Cardiac septum (tissue), 1 donor: ENCODE measurements at regions not wholly inside any gene's neighbourhood (a gene's known extent, or its start where the extent isn't known, plus 50 kb on each side); places are given as distances from the start of the nearest gene placed in this dataset.

ENCODE experiments used
- DNase-seq: peaks from one replicate; pipeline ENCODE4 v3.0.0-alpha.2; 2020; ENCODE audit warnings: low spot score
- intact Hi-C: fragments of 100-400 bp; cut with DNase I; formaldehyde crosslinking; loops from one replicate; pipeline ENCODE4 v1.14.0; 2022
- donor health status: DM: no; HTN: no; CAD: no.

DNA sequence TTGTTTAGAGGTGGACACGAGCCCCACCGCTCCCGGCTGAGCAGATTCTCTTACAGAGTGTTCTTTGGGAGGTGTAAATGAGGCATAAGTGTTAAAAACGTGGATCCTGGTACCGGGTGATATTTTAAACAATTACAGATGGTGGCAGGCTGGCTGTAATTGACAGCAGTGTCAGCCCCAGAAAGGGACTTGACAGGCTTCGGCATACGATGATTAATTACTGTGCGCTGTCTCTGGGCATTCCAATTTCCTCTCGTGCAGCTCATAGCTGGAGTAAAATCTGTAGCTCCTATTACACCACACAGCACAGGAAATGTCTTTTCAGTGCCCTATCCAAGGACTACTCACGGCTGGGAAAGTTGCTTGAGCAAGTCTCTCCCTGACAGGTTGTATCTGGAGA lies 305.4 kb upstream of the IRX2 start:
- intact Hi-C loops, result no loop called here
- DNase-seq, result no peak

DNA sequence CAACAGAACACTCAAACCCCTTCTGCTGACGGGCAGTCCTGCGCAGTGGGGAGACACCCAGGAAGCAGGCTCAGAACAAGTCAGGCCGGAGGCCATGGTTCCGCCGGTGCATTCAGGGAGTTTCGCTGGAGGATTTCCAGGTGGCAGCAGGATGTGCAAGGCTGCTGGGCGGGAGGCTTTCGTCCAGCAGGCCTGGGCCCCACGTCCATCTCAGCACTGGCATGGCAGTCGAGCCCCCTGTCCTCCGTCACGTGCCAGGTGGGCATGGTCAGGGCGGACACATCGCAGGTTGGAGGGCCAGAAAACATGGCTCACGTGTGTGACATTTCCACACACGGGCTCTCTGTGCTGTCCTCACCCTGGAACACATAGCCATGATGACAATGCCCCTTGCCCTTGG lies 299.9 kb upstream of the IRX2 start:
- intact Hi-C loops, result no loop called here
- no peak for DNase-seq

DNA sequence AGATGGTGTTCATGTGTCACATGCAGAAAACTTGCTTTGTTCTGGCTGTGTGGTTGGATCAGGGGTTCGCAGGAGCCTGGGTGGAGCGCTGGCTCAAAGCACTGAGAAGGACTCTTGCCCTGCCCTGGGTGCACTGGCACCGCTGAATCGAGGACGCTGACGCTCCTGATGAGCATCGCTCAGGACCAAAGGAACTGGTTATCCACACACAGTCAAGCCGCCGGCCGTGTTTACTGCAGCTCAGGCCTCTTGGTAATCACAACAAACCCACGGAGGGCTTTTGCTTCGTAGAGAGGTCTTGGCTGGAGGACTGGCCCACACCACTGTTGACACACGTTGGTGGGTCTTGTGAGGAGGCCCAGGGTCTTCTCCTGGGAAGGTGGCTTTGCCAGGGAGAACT lies 299.4 kb upstream of the IRX2 start:
- intact Hi-C loops, result no loop called here
- no peak for DNase-seq

DNA sequence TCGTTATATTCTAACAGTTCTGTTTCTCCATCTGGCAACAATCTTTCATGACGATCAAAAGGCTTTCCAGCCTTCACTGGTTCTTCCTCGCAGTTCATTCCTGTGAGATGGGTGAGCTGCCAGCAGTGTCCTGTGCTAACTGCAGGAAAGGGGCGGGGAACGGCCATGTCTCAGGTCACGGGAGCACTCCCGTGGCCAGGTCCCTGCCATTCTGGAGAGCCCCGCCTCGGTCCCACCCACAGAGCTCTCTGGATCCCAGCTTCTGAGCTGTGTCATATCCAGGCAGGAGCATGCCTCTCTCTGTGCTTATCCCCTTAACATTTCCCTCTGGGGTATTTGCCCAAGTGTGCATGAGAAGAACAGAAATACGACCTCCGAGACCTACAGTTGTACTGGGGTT lies 297.8 kb upstream of the IRX2 start:
- no peak for DNase-seq
- intact Hi-C loops, result no loop called here

DNA sequence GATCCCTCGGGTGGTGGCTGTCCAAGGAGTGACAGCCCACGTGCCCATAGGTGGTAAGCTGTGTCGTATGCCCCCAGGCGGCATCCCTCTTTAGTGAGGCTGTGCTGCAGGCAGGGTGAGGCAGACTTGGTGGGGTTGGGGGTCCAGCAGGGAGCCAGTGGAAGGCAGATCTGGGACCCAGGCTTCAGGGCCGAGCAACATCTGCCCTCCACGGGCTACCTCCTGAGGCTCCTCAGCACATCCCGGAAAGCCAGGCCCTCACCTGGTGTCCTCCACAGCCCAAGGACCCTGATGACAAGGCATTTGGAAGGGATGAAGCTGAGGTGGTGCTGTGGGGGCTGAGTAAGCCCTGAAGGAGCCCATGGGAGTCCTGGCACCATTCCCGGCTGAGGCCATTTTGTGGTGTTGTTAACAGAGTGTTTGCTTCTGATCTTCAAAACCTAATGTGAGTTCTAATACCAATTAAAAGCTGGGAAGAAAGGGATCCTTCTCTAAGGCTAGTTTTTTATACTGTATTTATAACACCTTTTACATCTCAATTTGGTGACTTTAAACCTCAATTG lies 295.8 kb upstream of the IRX2 start:
- intact Hi-C loops, result no loop called here
- peak; percentile 58 for DNase-seq

DNA sequence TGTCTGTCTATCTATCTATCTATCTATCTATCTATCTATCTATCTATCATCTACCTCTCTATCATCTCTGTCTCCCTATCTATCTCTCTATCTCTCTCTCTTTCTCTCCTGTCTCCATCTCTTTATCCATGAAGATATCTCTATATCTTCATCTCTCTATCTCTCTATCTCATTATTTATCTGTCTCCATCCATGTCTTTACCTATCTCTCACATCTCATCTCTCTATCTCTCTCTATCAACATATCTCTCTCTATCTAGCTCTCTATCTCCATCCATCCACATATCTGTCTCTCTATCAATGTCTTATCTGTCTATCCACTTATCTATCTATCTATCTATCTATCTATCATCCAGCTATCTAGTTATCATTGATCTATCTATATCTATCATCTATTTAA lies 292.1 kb upstream of the IRX2 start:
- intact Hi-C loops, result no loop called here
- DNase-seq, result no peak

DNA sequence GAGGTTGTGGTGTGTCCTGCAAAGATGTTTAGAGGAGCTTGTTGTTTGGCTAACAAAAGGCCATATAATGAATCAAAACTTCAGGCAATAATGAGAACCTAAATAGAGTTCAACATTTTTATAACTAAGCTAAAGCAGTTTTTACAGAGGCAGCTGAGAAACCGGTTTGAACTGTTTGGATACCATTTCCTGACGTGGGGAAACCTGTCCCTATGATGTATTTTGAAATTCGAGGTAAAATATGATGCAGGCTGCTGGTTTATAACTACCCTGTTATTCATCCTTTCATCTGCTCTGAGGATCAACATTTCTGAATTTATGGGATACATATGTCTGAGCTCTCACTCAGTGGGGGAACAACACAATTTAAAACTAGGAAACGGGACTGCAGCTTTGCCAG lies 289.5 kb upstream of the IRX2 start:
- no peak for DNase-seq
- intact Hi-C loops, result no loop called here

DNA sequence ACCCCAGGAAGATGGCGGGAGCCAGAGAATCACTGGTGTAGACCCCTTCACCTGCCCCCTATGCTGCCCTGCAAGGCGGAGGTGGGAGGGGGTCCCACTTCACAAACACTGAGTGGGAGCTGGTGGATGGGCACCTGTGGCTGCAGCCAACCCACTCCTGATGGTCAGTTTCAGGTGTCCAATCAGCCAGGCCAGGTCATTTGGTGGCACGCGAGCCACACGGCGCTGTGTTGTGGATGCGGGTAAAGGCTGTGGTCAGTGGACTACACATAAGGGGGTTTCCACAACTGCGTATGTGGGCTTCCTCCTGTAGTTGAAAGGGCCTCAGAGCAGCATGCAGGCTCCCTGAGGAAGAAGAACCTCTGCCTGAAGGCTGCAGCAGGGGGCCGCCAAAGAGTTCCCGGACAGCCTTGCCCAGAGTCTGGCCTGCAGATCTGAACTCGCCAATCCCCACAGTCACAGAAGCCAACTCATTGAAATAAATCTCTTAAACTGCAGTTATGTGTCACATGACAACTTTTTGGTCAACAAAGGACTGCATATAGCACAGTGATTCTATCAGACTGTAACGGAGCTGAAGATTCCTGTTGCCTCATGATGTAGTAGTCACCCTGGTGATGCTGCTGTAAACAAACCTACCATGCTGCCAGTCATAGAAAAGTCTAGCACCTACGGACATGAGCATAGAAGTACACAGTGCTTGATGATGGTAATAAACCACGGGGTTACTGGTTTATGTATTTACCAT lies 284.7 kb upstream of the IRX2 start:
- DNase-seq, result no peak
- intact Hi-C loops, result no loop called here

DNA sequence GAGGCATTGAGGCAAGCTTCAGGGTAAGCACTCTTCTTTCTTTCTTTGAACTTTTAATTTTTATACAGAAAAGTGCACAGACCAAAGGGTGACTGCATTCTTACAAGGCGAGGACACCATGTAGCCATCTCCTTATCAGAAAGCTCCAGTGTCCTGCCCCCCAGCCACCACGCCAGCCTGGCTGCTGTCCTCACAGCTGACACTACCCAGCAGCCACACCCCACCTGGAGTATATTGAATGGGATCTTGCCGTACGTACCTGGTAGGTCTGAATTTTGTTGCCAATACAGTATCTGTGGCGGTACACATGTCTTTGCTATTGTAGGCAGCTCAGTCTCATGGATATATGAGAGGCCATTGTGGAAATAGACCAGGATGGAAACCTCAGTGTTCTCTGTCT lies 284.0 kb upstream of the IRX2 start:
- no peak for DNase-seq
- intact Hi-C loops, result no loop called here

DNA sequence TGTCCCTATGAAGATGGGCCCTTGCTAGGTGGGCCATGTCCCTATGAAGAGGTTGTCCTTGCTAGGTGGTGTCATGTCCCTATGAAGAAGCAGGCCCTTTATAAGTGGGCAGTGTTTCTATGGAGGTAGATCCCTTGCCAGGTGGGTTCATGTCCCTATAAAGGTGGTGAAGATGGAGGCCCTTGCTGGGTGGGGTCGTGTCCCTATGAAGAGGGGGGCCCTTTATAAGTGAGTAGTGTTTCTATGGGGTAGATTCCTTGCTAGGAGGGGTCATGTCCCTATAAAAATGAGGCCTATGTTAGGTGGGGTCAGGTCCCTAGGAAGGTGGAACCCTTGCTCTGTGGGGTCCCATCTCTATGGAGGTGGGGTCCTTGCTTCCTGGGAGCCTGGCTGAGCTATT lies 283.4 kb upstream of the IRX2 start:
- DNase-seq, result no peak
- intact Hi-C loops, result no loop called here

DNA sequence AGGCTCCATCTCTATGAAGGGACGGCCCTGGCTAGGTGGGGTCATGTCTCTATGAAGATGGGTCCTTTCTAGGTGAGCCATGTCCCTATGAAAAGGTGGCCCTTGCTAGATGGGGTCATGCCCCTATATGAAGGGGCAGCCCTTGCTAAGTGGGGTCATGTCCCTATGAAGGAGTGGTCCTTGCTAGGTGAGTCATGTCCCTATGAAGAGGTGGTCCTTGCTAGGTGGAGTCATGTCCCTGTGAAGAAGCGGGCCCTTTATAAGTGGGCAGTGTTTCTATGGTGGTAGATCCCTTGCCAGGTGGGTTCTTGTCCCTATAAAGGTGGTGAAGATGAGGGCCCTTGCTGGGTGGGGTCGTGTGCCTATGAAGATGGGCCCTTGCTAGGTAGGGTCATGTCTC lies 283.0 kb upstream of the IRX2 start:
- no peak for DNase-seq
- intact Hi-C loops, result no loop called here

DNA sequence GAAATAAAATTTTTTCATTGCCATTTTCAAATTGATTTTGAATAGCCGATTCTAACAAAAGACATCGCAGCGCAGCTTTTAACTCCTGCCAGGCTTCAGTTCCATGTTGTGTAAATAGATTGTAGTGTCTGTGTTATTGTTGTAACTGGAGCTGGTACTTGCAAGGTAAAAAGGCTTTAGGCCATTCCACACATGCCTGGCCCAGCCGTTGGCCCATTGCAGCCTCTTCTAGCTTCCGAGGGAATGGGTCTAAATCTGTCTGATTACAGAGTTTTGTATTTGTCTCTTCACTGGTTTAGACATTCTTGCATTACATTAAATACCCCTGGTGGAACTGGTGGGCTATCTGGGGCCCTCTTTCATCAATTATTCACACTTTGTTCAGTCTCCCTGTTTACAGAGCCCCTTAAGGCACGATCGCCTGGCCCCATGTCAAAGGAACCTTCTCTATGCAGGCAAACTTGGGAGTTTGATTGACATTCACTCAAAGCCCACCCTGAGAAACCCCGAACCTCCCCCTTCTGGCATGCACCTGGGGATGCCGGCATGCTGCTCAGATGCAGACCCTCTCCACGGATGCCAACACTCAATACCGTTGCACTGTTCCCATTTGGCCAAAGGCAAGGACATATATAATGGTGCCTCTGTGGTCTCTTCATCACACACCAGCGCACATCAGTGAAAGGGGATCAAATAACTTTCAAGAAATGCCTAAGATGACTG lies 281.7 kb upstream of the IRX2 start:
- no peak for DNase-seq
- intact Hi-C loops, result no loop called here

DNA sequence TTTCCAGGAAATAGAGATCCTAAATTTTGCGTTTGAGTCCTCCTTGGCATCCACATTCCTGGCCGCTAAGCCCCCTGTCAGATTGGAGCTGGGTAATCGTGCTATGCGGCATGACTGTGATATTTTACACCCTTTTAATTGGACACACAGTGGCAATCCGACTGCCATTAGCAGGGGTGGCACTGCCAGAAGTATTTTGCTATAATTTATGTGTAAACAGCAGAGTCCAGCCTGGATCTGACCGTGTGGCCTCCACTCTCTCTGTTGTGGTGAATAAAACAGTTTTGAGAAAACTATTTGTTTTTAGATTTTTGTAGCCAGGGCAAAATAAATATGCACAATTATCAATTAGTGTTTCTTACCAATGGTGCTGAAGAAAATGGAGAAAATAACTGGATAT lies 281.0 kb upstream of the IRX2 start:
- no peak for DNase-seq
- intact Hi-C loops, result no loop called here

DNA sequence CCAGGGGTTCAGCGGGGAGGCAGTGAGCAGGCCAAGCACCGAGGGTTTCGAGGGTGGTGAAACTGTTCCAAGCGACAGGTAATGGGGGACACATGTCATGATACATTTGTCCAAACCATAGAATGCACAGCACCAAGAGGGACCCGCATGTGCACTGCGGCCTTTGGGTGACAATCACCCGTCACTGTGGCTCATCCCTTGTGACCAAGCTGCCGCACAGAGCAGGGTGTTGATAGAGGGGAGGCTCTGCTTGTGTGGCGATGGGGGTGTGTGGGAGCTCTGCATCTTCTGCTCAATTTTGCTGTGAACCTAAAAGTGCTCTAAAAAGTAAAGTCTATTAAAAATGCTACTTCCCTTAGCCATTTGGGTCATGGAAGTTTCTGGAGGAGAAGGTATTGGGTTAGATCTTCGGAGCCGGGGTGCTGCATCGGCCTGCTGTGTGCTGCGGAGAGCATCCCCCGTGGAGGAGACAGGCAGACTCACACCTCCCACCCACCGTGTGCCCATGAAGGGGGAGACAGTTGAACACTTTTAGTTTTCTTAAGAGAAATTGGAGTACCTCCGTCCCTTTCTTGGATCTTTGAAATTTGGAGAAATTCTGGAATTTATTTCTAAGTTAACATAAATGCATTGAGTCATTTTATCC lies 280.4 kb upstream of the IRX2 start:
- DNase-seq, result no peak
- intact Hi-C loops, result no loop called here

DNA sequence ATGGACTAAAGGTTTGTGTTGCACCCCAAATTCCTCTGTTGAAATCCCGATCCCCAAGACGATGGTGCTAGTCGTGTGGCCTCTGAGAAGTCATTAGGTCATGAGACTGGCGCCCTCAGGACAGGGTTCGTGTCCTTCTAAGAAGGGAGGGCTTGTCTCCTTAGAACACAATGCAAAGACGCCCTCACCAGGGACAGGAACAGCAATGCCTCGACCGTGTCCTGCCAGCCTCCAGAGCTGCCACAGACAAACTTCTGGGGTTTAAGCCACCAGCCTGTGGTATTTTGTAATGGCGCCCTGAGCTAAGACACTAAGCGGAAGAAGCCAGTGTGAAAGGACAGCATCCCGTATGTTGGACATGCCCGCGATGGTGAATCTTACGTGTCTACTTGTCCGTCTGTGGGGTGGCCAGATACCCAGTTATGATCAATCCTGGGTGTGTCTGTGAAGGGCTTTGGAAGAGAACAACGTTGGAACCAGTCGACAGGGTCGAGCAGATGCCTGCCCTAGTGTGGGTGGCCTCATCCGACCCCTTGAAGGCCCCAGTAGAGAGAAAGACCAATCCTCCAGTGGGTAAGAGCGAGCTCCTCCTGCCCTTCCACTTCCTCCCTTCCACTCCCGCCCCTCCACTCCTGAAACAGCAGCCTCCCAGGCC lies 279.2 kb upstream of the IRX2 start:
- intact Hi-C loops, result no loop called here
- DNase-seq, result no peak

DNA sequence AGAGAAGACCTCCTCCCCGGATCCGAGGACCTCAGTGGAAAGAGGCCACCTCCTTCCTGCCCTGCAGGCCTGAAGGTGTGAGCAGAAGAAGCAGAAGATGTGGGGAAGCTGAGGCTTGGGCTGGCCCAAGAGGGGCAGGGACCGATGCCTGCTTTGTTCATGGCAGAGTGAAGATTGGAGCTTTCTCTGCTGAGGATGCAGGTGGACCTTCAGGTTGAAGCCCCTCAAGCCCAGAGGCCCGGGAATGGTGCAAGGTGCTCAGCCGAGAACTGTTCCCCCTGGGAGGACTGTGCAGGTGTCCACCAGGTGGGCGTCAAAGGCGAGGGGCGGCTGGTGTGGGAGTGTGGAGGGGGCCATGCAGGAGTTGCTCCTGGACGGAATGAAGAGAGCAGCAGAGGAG lies 277.9 kb upstream of the IRX2 start:
- intact Hi-C loops, result no loop called here

DNA sequence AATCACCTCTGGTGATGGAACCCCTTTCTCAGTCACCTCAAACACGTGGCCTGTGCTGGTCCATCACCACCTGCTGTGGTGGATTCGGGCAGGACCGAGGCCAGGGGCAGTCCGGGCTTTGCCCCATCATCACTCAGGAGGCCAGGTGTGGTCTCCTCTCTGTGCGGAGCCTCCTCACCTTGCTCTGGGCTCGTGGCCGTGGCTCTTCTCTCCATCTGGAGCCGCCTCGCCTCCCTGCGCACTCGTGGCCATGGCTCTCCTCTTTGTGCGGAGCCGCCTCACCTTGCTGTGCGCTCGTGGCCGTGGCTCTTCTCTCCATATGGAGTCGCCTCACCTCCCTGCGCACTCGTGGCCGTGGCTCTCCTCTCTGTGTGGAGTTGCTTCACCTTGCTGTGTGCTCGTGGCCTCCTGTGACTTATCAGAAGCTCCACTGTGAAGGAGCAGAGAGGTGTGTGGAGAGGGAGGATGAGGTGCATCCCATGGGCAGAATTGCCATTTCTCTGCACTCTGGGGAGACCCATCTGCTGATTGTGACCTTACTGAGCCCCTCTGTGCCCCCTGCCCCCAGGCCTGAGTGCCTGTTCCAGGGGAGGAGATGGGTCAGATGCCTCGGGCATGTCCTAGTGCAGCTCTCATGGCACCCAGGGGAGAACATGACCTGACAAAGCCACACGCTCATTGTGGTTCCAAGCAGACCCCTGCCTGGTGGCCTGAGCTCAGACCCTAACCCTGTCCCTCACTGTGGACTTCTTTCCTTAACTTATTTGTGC lies 276.6 kb upstream of the IRX2 start:
- intact Hi-C loops, result no loop called here
- no peak for DNase-seq

More for the DNA sequence above, 277.9 kb upstream of the IRX2 start:
- no peak for DNase-seq

DNA sequence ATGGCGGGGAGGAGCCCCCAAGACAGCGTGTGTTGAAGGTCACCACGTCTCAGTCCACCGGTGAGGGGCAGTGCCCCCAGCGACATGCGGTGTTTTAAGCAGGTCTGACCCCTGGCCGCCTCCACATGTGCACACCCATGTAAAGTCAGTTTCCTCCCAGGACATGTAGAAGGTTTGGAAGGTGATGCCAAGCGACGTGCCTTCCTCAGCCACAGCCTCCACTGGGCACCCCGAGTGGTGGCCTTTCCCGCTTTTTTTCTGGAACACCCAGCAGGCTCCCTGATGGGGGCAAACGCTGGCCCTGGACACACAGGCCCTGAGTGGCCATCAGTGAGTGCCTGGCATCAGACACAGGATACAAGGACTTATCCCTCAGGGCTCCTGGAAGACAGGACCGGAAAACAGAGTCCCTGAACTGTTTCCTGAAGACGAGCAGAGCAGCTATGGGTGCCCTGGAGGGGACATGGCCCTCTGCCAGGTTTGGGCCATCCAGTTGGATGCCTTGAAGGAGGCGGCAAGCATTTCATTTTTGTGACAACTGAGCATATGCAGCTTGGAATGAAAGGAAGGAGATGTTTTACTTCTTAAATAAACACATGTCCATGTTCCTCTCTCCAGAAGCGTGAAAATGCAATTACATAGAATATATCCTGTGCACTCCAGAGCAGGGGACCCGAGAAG lies 275.8 kb upstream of the IRX2 start:
- DNase-seq, result no peak
- intact Hi-C loops, result no loop called here

DNA sequence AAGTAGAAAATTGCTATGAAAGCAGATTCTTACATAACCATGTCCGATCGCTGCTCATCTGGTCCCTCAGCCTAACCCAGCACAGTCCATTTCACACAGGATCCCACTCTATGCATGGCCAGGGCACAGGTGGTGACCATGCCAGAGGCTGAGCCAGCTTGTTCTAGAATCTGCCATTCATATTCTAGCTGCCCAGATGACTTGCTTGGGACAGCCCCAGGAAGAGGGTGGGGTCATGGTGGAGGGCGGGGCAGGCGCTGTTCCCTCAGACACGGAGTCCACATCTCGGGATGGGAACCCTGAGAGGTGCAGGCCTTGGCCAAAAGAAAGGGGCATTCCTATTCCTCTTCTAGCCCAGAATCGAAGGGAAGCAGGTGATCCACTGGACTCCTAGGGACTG lies 275.2 kb upstream of the IRX2 start:
- no peak for DNase-seq
- intact Hi-C loops, result no loop called here
